B cell (primary cell): ENCODE measurements at regions not wholly inside any gene's neighbourhood (a gene's known extent, or its start where the extent isn't known, plus 50 kb on each side); places are given as distances from the start of the nearest gene placed in this dataset.
A peak's percentile ranks its signal among the peaks of the same experiment; 100 is the strongest.

ENCODE experiments used
- ATAC-seq: fragments of 200-7000 bp; cut with Tn5 transposase; one replicate; pipeline ENCODE4 v1.10.0; 2021; ENCODE audit warnings: low read depth, mild to moderate bottlenecking, moderate number of reproducible peaks, moderate library complexity
- CTCF ChIA-PET: fragments of 350-600 bp; sonication (Branson Sonifier 250); formaldehyde crosslinking; loops from one replicate; lab custom pipeline; 2021; ENCODE audit warnings: antibody characterized with exemption, inconsistent platforms; lab: Charles Lee
- POLR2A ChIA-PET: fragments of 350-600 bp; sonication (Branson Sonifier 250); formaldehyde crosslinking; loops from one replicate; lab custom pipeline; 2021; ENCODE audit warnings: antibody characterized with exemption; lab: Charles Lee
- DNase-seq: peaks from one replicate; pipeline ENCODE4 v3.0.0; 2013
- H2AFZ ChIP-seq: 2 replicates; pipeline ENCODE4 v1.6.1; 2012; ENCODE audit warnings: mild to moderate bottlenecking, low read depth, low read length; ENCODE audit not compliant: insufficient read depth, poor library complexity, severe bottlenecking
- H3K27ac ChIP-seq, 2 donors: 1 replicate in 1 of 2; 2 replicates in 1 of 2; pipeline ENCODE4 v1.5.1; 2012 to 2013; ENCODE audit warnings: low read length in 2 of 2, mild to moderate bottlenecking in 2 of 2, moderate library complexity in 1 of 2
- H3K27me3 ChIP-seq, 4 experiments: fragments of 200-600 bp in 1 of 4; sonication (generic) in 1 of 4; replicated peaks in 1 of 4; 1 replicate in 2 of 4; 2 replicates in 2 of 4; pipeline versions ENCODE4 v1.6.1 to v1.7.0; 2013 to 2016; ENCODE audit warnings: low read length in 3 of 4, mild to moderate bottlenecking in 2 of 4, mixed read lengths in 1 of 4, moderate library complexity in 1 of 4; ENCODE audit not compliant: insufficient read depth in 4 of 4, control insufficient read depth in 3 of 4; ENCODE audit errors: control extremely low read depth in 1 of 4
- H3K36me3 ChIP-seq, 2 experiments: replicated peaks in 1 of 2; 1 replicate in 1 of 2; 2 replicates in 1 of 2; pipeline versions ENCODE4 v1.6.1 to v1.7.1; 2013; ENCODE audit warnings: low read length in 1 of 2; ENCODE audit not compliant: insufficient read depth in 2 of 2, control insufficient read depth in 1 of 2; ENCODE audit errors: control extremely low read depth in 1 of 2, extremely low read depth in 1 of 2
- H3K4me1 ChIP-seq, 2 donors: fragments of 200-600 bp in 1 of 2; sonication (generic) in 1 of 2; 1 replicate in 1 of 2; 2 replicates in 1 of 2; pipeline versions ENCODE4 v1.5.1 to v1.6.1; 2013 to 2017; ENCODE audit warnings: low read length in 2 of 2; ENCODE audit not compliant: control insufficient read depth in 2 of 2, insufficient read depth in 2 of 2
- H3K4me2 ChIP-seq: replicated peaks from 2 replicates; pipeline ENCODE3; 2012; ENCODE audit warnings: mild to moderate bottlenecking, low read depth, low read length; ENCODE audit not compliant: poor library complexity, severe bottlenecking
- H3K4me3 ChIP-seq, 5 experiments: fragments of 200-600 bp in 1 of 5; sonication (generic) in 1 of 5; 1 replicate in 3 of 5; 2 replicates in 2 of 5; pipeline versions ENCODE4 v1.5.1 to v1.7.0; 2011 to 2016; ENCODE audit warnings: low read length in 4 of 5, mild to moderate bottlenecking in 4 of 5, low read depth in 2 of 5, control low read depth in 1 of 5, moderate library complexity in 1 of 5; ENCODE audit not compliant: insufficient read depth in 1 of 5; ENCODE audit errors: control extremely low read depth in 1 of 5, extremely low read depth in 1 of 5
- H3K79me2 ChIP-seq: fragments of 200-600 bp; sonication (generic); one replicate; pipeline ENCODE4 v1.6.0; 2016; ENCODE audit warnings: low read length; ENCODE audit not compliant: control insufficient read depth, insufficient read depth
- H3K9ac ChIP-seq: fragments of 200-600 bp; sonication (generic); 2 replicates; pipeline ENCODE4 v1.6.1; 2017; ENCODE audit warnings: mild to moderate bottlenecking, low read length, moderate library complexity
- H3K9me3 ChIP-seq, 3 donors: one replicate each; pipeline versions ENCODE4 v1.6.1 to v1.7.1; 2013; ENCODE audit warnings: low read length in 2 of 3; ENCODE audit not compliant: control insufficient read depth in 2 of 3, insufficient read depth in 1 of 3; ENCODE audit errors: control extremely low read depth in 1 of 3
- H4K20me1 ChIP-seq: 2 replicates; pipeline ENCODE4 v1.6.0; 2012; ENCODE audit warnings: mild to moderate bottlenecking, low read length; ENCODE audit not compliant: insufficient read depth, control insufficient read depth, poor library complexity, severe bottlenecking
- H3K27ac Mint-ChIP-seq: one replicate; pipeline ENCODE4 v1.8.0; 2021; ENCODE audit warnings: mixed read lengths
- H3K27me3 Mint-ChIP-seq: one replicate; pipeline ENCODE4 v1.8.0; 2021; ENCODE audit warnings: mixed read lengths
- H3K4me1 Mint-ChIP-seq: one replicate; pipeline ENCODE4 v1.8.0; 2021; ENCODE audit warnings: mixed read lengths
- H3K4me3 Mint-ChIP-seq: one replicate; pipeline ENCODE4 v1.8.0; 2021; ENCODE audit warnings: mixed read lengths
- H3K9me3 Mint-ChIP-seq: one replicate; pipeline ENCODE4 v1.8.0; 2022; ENCODE audit warnings: mixed read lengths; ENCODE audit not compliant: insufficient read depth
- EZH2 ChIP-seq: IDR thresholded peaks from 2 replicates; pipeline ENCODE4 v1.6.1; 2012; ENCODE audit warnings: borderline replicate concordance, low read depth, mild to moderate bottlenecking, moderate library complexity, low read length; ENCODE audit not compliant: insufficient read depth, poor library complexity, severe bottlenecking
- WGBS: methylation state at CpG from one replicate; pipeline ENCODE4 v1.1.5; 2013; ENCODE audit warnings: missing lambda C conversion rate; ENCODE audit not compliant: insufficient coverage; 5-methylcytosine and 5-hydroxymethylcytosine counted together
- intact Hi-C: fragments of 100-400 bp; cut with micrococcal nuclease; formaldehyde crosslinking; loops from one replicate; pipeline ENCODE4 v1.10.0; 2022
- TF ChIP-seq, protein P1 (sequence below): fragments of 200-600 bp; IDR thresholded peaks from one replicate; pipeline ENCODE4 v1.8.0; 2022; ENCODE audit warnings: antibody characterized with exemption, mild to moderate bottlenecking

DNA sequence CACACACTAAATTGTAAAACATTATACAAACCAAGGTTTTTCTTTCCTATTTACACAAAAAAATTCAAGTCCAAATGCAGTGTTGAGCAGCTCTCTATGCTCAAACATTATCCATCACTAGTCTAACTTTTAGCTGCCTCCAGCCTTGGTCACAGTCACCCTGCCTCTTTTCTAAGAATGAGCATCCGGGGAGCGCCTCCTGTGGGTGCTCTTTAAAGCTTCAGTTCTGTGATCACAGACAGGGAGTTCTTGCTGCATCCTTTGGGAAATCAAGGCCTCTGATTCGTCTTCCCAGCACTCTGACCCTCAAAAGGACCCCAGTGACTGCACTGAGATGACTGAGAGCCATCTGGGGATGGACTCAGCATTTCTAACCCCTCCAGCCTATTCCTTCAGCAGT, 289.6 kb downstream of the SEC61B start:
- no peak overlapping the region for H3K27ac ChIP-seq
- H3K9ac ChIP-seq, result no peak overlapping the region
- H3K9me3 ChIP-seq, result no peaks in the 10 kb centered on the region
- no peaks in the 10 kb centered on the region for H3K79me2 ChIP-seq
- H3K4me3 ChIP-seq, result no peak overlapping the region
- H3K9me3 Mint-ChIP-seq, result no peaks in the 10 kb centered on the region
- no peak overlapping the region for H3K4me2 ChIP-seq
- no peaks in the 10 kb centered on the region for H3K36me3 ChIP-seq
- no peaks in the 10 kb centered on the region for H4K20me1 ChIP-seq
- peaks cover 64% of the 10 kb centered on the region for H3K4me1 Mint-ChIP-seq
- peaks cover 54 to 55% of the 10 kb centered on the region in 2 donors for H3K4me1 ChIP-seq
- H3K4me3 Mint-ChIP-seq, result no peak overlapping the region
- H3K27me3 Mint-ChIP-seq, result no peaks in the 10 kb centered on the region
- DNase-seq (no peak), ATAC-seq (no peak)
- WGBS, result 83% methylated on average over 3 of the region's 3 CpGs
- no peaks in the 10 kb centered on the region for H3K27me3 ChIP-seq
- H2AFZ ChIP-seq, result no peak overlapping the region
- peak overlapping the region; percentile 17 for H3K27ac Mint-ChIP-seq
- TF ChIP-seq, protein P1, sequence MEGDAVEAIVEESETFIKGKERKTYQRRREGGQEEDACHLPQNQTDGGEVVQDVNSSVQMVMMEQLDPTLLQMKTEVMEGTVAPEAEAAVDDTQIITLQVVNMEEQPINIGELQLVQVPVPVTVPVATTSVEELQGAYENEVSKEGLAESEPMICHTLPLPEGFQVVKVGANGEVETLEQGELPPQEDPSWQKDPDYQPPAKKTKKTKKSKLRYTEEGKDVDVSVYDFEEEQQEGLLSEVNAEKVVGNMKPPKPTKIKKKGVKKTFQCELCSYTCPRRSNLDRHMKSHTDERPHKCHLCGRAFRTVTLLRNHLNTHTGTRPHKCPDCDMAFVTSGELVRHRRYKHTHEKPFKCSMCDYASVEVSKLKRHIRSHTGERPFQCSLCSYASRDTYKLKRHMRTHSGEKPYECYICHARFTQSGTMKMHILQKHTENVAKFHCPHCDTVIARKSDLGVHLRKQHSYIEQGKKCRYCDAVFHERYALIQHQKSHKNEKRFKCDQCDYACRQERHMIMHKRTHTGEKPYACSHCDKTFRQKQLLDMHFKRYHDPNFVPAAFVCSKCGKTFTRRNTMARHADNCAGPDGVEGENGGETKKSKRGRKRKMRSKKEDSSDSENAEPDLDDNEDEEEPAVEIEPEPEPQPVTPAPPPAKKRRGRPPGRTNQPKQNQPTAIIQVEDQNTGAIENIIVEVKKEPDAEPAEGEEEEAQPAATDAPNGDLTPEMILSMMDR, result no peak
- TF ChIP-seq EZH2, result no peak
- ChIA-PET CTCF (no interaction called here), POLR2A (no interaction called here)
- intact Hi-C loops, result loop anchor here (10.0 kb wide), 3 partner anchors 253 to 327 kb away; no protein-coding TSS in a partner anchor

DNA sequence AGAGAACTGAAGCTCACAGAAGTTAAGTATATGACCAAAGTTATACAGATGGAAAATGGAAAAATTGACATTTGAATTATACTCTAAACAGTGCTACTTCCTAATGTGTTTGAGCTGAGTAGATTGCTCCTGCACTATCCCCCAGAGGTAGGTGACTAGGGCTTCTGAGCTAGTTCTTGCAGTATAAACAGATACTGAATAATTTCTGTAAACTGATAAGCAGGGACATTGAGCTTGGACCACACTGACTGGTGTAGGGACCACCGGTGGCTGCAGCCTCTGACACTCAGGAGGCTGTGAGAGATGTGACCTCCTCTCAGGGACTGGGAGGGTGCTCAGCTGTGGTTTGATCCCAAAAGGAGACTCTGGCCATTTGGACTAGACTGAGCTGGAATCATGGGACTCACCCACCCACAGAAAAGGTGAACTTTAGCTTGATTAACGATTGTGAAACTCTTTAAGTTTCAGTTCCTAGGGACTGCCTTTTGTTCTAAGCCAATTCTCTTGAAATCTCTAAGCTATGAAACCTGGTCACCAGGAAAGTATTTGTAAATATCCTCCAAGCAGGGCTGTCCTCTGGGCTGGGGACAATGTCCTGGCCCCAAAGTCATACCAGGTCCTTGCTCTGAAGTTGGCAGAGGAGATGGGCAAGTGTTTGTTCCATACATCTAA, 291.5 kb downstream of the SEC61B start:
- Histone ChIP-seq H3K4me2 (peak overlapping the region; percentile 36), H3K4me1 (peaks cover 71% of the 10 kb centered on the region in 2 donors), H3K9me3 (no peaks in the 10 kb centered on the region), H3K36me3 (no peaks in the 10 kb centered on the region), H3K4me3 (no peak overlapping the region), H2AFZ (peak overlapping the region; percentile 39), H4K20me1 (no peaks in the 10 kb centered on the region), H3K27me3 (no peaks in the 10 kb centered on the region), H3K27ac (peak overlapping the region; percentile 45 to 57), H3K79me2 (no peaks in the 10 kb centered on the region), H3K9ac (peak overlapping the region; percentile 9)
- TF ChIP-seq, protein P1, result no peak
- TF ChIP-seq EZH2, result no peak
- intact Hi-C loops, result loop anchor here (10.0 kb wide), 3 partner anchors 251 to 329 kb away; no protein-coding TSS in a partner anchor
- ATAC-seq, result peak; percentile 37
- CTCF ChIA-PET, result interaction anchor here (0.7 to 1.5 kb wide), 4 partner anchors 245 to 331 kb away, joined by 3 read pairs; no protein-coding TSS in a partner anchor
- Mint-ChIP-seq H3K9me3 (no peaks in the 10 kb centered on the region), H3K27me3 (no peaks in the 10 kb centered on the region), H3K27ac (peak overlapping the region; percentile 88), H3K4me1 (peaks cover 77% of the 10 kb centered on the region), H3K4me3 (peak overlapping the region; percentile 58)
- DNase-seq, result peak; percentile 40
- POLR2A ChIA-PET, result interaction anchor here (0.6 to 0.9 kb wide), 2 partner anchors 260 to 292 kb away, joined by 3 to 7 read pairs; partner anchors contain the start of genes ALG2 and SEC61B
- 88% methylated on average over 1 of the region's 2 CpGs for WGBS
